ENCODE measurements at regions not wholly inside any gene's neighbourhood (a gene's known extent, or its start where the extent isn't known, plus 50 kb on each side); places are given as distances from the start of the nearest gene placed in this dataset.
A peak's percentile ranks its signal among the peaks of the same experiment; 100 is the strongest.
"Not testable (repeated sequence)": the region's sequence is repeated elsewhere in the genome, so short reads cannot be mapped to it uniquely, and the experiment has no call there.

- DNase-seq (ENCODE audit: low read depth) = no peak
Measured at GRCh38 chr5:27220752-27221151, 182.4 kb upstream of the CDH9 start.

GRCh38 chr5:27217977-27218376 lies 179.6 kb upstream of the CDH9 start:
- no peak for DNase-seq (ENCODE audit: low read depth)

GRCh38 chr5:27217155-27217956 lies 179.0 kb upstream of the CDH9 start:
- no peak for DNase-seq (ENCODE audit: low read depth)

GRCh38 chr5:27216367-27216950 lies 178.1 kb upstream of the CDH9 start:
- no peak for DNase-seq (ENCODE audit: low read depth)

GRCh38 chr5:27208051-27208450 lies 169.7 kb upstream of the CDH9 start:
- DNase-seq (ENCODE audit: low read depth) = no peak

- DNase-seq (ENCODE audit: low read depth) = no peak
Measured at GRCh38 chr5:27191786-27192510, 153.6 kb upstream of the CDH9 start.

- DNase-seq (ENCODE audit: low read depth) = no peak
Measured at GRCh38 chr5:27172693-27173092, 134.3 kb upstream of the CDH9 start.

- DNase-seq (ENCODE audit: low read depth) = no peak
Measured at GRCh38 chr5:27171761-27172261, 133.4 kb upstream of the CDH9 start.

- no peak for DNase-seq (ENCODE audit: low read depth)
Measured at GRCh38 chr5:27158775-27159174, 120.4 kb upstream of the CDH9 start.

GRCh38 chr5:27158171-27158570 lies 119.8 kb upstream of the CDH9 start:
- DNase-seq (ENCODE audit: low read depth) = no peak

- no peak for DNase-seq (ENCODE audit: low read depth)
Measured at GRCh38 chr5:27144456-27144855, 106.1 kb upstream of the CDH9 start.

GRCh38 chr5:27140831-27141230 lies 102.4 kb upstream of the CDH9 start:
- DNase-seq (ENCODE audit: low read depth) = no peak

- peak; percentile 1 for DNase-seq (ENCODE audit: low read depth)
Measured at GRCh38 chr5:27130587-27130986, 92.2 kb upstream of the CDH9 start.

- no peak for DNase-seq (ENCODE audit: low read depth)
Measured at GRCh38 chr5:27129926-27130325, 91.5 kb upstream of the CDH9 start.

- DNase-seq (ENCODE audit: low read depth) = no peak
Measured at GRCh38 chr5:27125856-27126255, 87.5 kb upstream of the CDH9 start.

- DNase-seq (ENCODE audit: low read depth) = no peak
Measured at GRCh38 chr5:27124590-27124989, 86.2 kb upstream of the CDH9 start.

- not testable (repeated sequence) for DNase-seq (ENCODE audit: low read depth)
Measured at GRCh38 chr5:27119736-27120321, 81.4 kb upstream of the CDH9 start.

- no peak for DNase-seq (ENCODE audit: low read depth)
Measured at GRCh38 chr5:27103486-27103885, 65.1 kb upstream of the CDH9 start.

- DNase-seq (ENCODE audit: low read depth) = not testable (repeated sequence)
Measured at GRCh38 chr5:27095761-27096160, 57.4 kb upstream of the CDH9 start.

GRCh38 chr5:27093279-27093678 lies 54.9 kb upstream of the CDH9 start:
- no peak for DNase-seq (ENCODE audit: low read depth)

GRCh38 chr5:27091858-27092257 lies 53.5 kb upstream of the CDH9 start:
- no peak for DNase-seq (ENCODE audit: low read depth)

GRCh38 chr5:27088822-27089221 lies 50.4 kb upstream of the CDH9 start:
- DNase-seq (ENCODE audit: low read depth) = not testable (repeated sequence)

Measured in forelimb muscle (tissue), 1 donor.